ENCODE measurements at regions not wholly inside any gene's neighbourhood (a gene's known extent, or its start where the extent isn't known, plus 50 kb on each side); places are given as distances from the start of the nearest gene placed in this dataset.
A peak's percentile ranks its signal among the peaks of the same experiment; 100 is the strongest.

- ATAC-seq: peak; percentile 67
- TF ChIP-seq TCF4 (CRISPR knock-in tag; IDR thresholded peaks at IDR 0.05; ENCODE audit: borderline replicate concordance) (no peak), PPARA (CRISPR knock-in tag; IDR thresholded peaks at IDR 0.05; ENCODE audit: borderline replicate concordance) (no peak), ARNTL (CRISPR knock-in tag; IDR thresholded peaks at IDR 0.05; ENCODE audit: borderline replicate concordance, low read depth) (no peak), BACH2 (CRISPR knock-in tag; IDR thresholded peaks at IDR 0.05; ENCODE audit: borderline replicate concordance) (no peak), ZFP30 (CRISPR knock-in tag; IDR thresholded peaks at IDR 0.05) (no peak)
These were observed 472.2 kb downstream of the LIG4 start for GRCh38 chr13:107743100-107743499.

- no peak for TF ChIP-seq TOX (CRISPR knock-in tag; IDR thresholded peaks at IDR 0.05; ENCODE audit: borderline replicate concordance)
- TF ChIP-seq ZC3H10 (CRISPR knock-in tag; IDR thresholded peaks at IDR 0.05): no peak
- peak; percentile 33 for ATAC-seq
These were observed 472.8 kb downstream of the LIG4 start for GRCh38 chr13:107742544-107742943.

- no peak for ATAC-seq
- TF ChIP-seq ISL1 (CRISPR knock-in tag; IDR thresholded peaks at IDR 0.05): no peak
- TF ChIP-seq TSHZ2 (CRISPR knock-in tag; IDR thresholded peaks at IDR 0.05): no peak
- no peak for TF ChIP-seq BACH2 (CRISPR knock-in tag; IDR thresholded peaks at IDR 0.05; ENCODE audit: borderline replicate concordance)
- no peak for TF ChIP-seq SNAI2 (CRISPR knock-in tag; IDR thresholded peaks at IDR 0.05)
- TF ChIP-seq ARNTL (CRISPR knock-in tag; IDR thresholded peaks at IDR 0.05; ENCODE audit: borderline replicate concordance, low read depth): no peak
- TF ChIP-seq ZNF8 (CRISPR knock-in tag; IDR thresholded peaks at IDR 0.05): no peak
- no peak for TF ChIP-seq ZFP30 (CRISPR knock-in tag; IDR thresholded peaks at IDR 0.05)
- no peak for TF ChIP-seq CREB5 (CRISPR knock-in tag; IDR thresholded peaks at IDR 0.05; ENCODE audit: low read depth)
- no peak for TF ChIP-seq CSDC2 (CRISPR knock-in tag; IDR thresholded peaks at IDR 0.05)
These were observed 477.3 kb downstream of the LIG4 start for GRCh38 chr13:107738004-107738403.

GRCh38 chr13:107736731-107737130, 478.6 kb downstream of the LIG4 start:
- no peak for TF ChIP-seq ZNF70 (CRISPR knock-in tag; IDR thresholded peaks at IDR 0.05)
- no peak for TF ChIP-seq PPARA (CRISPR knock-in tag; IDR thresholded peaks at IDR 0.05; ENCODE audit: borderline replicate concordance)
- no peak for TF ChIP-seq BACH2 (CRISPR knock-in tag; IDR thresholded peaks at IDR 0.05; ENCODE audit: borderline replicate concordance)
- no peak for TF ChIP-seq ZFP30 (CRISPR knock-in tag; IDR thresholded peaks at IDR 0.05)
- no peak for TF ChIP-seq OSR1 (CRISPR knock-in tag; IDR thresholded peaks at IDR 0.05)
- TF ChIP-seq PATZ1 (CRISPR knock-in tag; IDR thresholded peaks at IDR 0.05; ENCODE audit: borderline replicate concordance): no peak
- TF ChIP-seq TCF4 (CRISPR knock-in tag; IDR thresholded peaks at IDR 0.05; ENCODE audit: borderline replicate concordance): no peak
- TF ChIP-seq ZNF565 (CRISPR knock-in tag; conservative IDR thresholded peaks at IDR 0.05; ENCODE audit: low read depth): no peak
- TF ChIP-seq ARNTL (CRISPR knock-in tag; IDR thresholded peaks at IDR 0.05; ENCODE audit: borderline replicate concordance, low read depth): no peak
- no peak for TF ChIP-seq POU6F1 (CRISPR knock-in tag; IDR thresholded peaks at IDR 0.05; ENCODE audit: borderline replicate concordance, low read depth)
- TF ChIP-seq ZFP3 (CRISPR knock-in tag; IDR thresholded peaks at IDR 0.05): no peak
- TF ChIP-seq TOX (CRISPR knock-in tag; IDR thresholded peaks at IDR 0.05; ENCODE audit: borderline replicate concordance): no peak
- no peak for TF ChIP-seq CSDC2 (CRISPR knock-in tag; IDR thresholded peaks at IDR 0.05)
- no peak for TF ChIP-seq ZNF8 (CRISPR knock-in tag; IDR thresholded peaks at IDR 0.05)
- TF ChIP-seq ESRRG (CRISPR knock-in tag; IDR thresholded peaks at IDR 0.05): no peak
- no peak for TF ChIP-seq ZC3H10 (CRISPR knock-in tag; IDR thresholded peaks at IDR 0.05)
- no peak for TF ChIP-seq CSRNP3 (CRISPR knock-in tag; IDR thresholded peaks at IDR 0.05)
- TF ChIP-seq TSHZ2 (CRISPR knock-in tag; IDR thresholded peaks at IDR 0.05): no peak

More at GRCh38 chr13:107736731-107737130, 478.6 kb downstream of the LIG4 start:
- ATAC-seq: no peak
